Suprapubic skin (tissue), 4 donors: ENCODE measurements at regions not wholly inside any gene's neighbourhood (a gene's known extent, or its start where the extent isn't known, plus 50 kb on each side); places are given as distances from the start of the nearest gene placed in this dataset.

Source experiments
- EP300 ChIP-seq: sonication (generic); formaldehyde crosslinking; IDR thresholded peaks from one replicate; pipeline ENCODE4 v1.6.1; 2017; ENCODE audit warnings: antibody characterized with exemption
- POLR2A ChIP-seq, 2 donors: fragments of 450-650 bp; IDR thresholded peaks; one replicate each; pipeline ENCODE4 v1.6.1; 2017; ENCODE audit warnings: antibody characterized with exemption in 2 of 2, mild to moderate bottlenecking in 2 of 2, moderate library complexity in 2 of 2
- POLR2AphosphoS5 ChIP-seq, 3 donors: sonication (generic); formaldehyde crosslinking; IDR thresholded peaks; one replicate each; pipeline ENCODE4 v1.6.1; 2017; ENCODE audit warnings: antibody characterized with exemption in 3 of 3
- TF ChIP-seq, protein P1 (sequence below), 2 donors: fragments of 200-600 bp in 1 of 2; fragments of 450-650 bp in 1 of 2; sonication (generic) in 1 of 2; IDR thresholded peaks; one replicate each; pipeline ENCODE4 v1.5.1; 2016 to 2019; ENCODE audit warnings: antibody characterized with exemption in 2 of 2, mild to moderate bottlenecking in 1 of 2, moderate library complexity in 1 of 2

DNA sequence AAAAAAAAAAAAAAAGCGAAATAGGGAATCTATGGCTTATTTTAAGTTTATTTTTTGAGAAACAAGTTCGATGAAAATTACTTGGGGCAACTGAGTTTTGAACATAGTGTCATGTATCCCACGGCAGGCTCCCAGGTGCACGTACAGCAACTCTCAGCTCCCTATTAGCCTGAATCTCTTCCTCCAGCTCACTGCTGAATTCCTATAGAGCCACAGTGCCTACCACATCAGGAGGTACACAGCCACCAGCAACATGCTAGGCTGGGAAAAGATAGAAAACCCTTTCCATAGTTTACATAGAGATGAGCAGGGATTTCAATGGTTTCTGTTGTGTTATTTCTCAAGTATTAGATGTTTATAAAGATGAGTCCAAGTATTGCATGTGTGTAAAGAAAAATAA is 115.9 kb upstream of the RGMB start:
- TF ChIP-seq, protein P1, sequence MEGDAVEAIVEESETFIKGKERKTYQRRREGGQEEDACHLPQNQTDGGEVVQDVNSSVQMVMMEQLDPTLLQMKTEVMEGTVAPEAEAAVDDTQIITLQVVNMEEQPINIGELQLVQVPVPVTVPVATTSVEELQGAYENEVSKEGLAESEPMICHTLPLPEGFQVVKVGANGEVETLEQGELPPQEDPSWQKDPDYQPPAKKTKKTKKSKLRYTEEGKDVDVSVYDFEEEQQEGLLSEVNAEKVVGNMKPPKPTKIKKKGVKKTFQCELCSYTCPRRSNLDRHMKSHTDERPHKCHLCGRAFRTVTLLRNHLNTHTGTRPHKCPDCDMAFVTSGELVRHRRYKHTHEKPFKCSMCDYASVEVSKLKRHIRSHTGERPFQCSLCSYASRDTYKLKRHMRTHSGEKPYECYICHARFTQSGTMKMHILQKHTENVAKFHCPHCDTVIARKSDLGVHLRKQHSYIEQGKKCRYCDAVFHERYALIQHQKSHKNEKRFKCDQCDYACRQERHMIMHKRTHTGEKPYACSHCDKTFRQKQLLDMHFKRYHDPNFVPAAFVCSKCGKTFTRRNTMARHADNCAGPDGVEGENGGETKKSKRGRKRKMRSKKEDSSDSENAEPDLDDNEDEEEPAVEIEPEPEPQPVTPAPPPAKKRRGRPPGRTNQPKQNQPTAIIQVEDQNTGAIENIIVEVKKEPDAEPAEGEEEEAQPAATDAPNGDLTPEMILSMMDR (IDR thresholded peaks at IDR 0.05) = no peak
- no peak for TF ChIP-seq POLR2A (IDR thresholded peaks at IDR 0.05)
- no peak for TF ChIP-seq POLR2AphosphoS5 (IDR thresholded peaks at IDR 0.05)
- no peak for TF ChIP-seq EP300
